ENCODE measurements at regions not wholly inside any gene's neighbourhood (a gene's known extent, or its start where the extent isn't known, plus 50 kb on each side); places are given as distances from the start of the nearest gene placed in this dataset.
"Not testable (repeated sequence)": the region's sequence is repeated elsewhere in the genome, so short reads cannot be mapped to it uniquely, and the experiment has no call there.

- in situ Hi-C loops (cut with MboI), result no loop called here
- no peak for FAIRE-seq
- H3K27ac ChIP-seq (ENCODE audit: control insufficient read depth, insufficient read depth), result no peak overlapping the region
Measured at GRCh38 chr6:91193446-91193845, 606.6 kb upstream of the MAP3K7 start.

GRCh38 chr6:91190041-91190440 lies 603.2 kb upstream of the MAP3K7 start:
- BruUV-seq (replicated peaks); H4K20me1 ChIP-seq (ENCODE audit: control insufficient read depth, insufficient read depth); intact Hi-C loops (cut with micrococcal nuclease; ENCODE audit: unreplicated experiment); H3K36me3 ChIP-seq (ENCODE audit: control insufficient read depth in 2 of 2, insufficient read depth in 2 of 2, low read length in 1 of 2); H3K27ac ChIP-seq (ENCODE audit: control insufficient read depth, insufficient read depth); H3K4me3 ChIP-seq; CTCF ChIA-PET; FAIRE-seq; DNase-seq (ENCODE audit: low read depth, low spot score); ATAC-seq; H3K9me3 ChIP-seq (replicated peaks; ENCODE audit: control insufficient read depth, insufficient read depth, low read length); H2AFZ ChIP-seq (ENCODE audit: control insufficient read depth, low read depth, low read length); H3K4me2 ChIP-seq (ENCODE audit: control insufficient read depth, insufficient read depth); H3K27me3 ChIP-seq (replicated peaks in 1 of 2; ENCODE audit: control insufficient read depth in 2 of 2, insufficient read depth in 2 of 2, low read length in 1 of 2); in situ Hi-C loops (cut with MboI); H3K9ac ChIP-seq (ENCODE audit: control insufficient read depth, insufficient read depth, low read length); H3K4me1 ChIP-seq (ENCODE audit: control insufficient read depth, insufficient read depth, low read length); H3K79me2 ChIP-seq (ENCODE audit: control insufficient read depth, insufficient read depth, low read length): not testable (repeated sequence)
- SMC1A ChIA-PET (ENCODE audit: uncharacterized antibody, unreplicated experiment), result interaction anchor here (0.6 to 1.0 kb wide), 3 partner anchors 14 to 549 kb away, joined by 3 to 4 read pairs (median 3); no protein-coding TSS in a partner anchor
- RAD21 ChIA-PET (ENCODE audit: unreplicated experiment), result interaction anchor here (0.7 kb wide), 1 partner anchor 23 kb away, joined by 3 read pairs; no protein-coding TSS in a partner anchor
- WGBS (ENCODE audit: insufficient coverage, insufficient replicate concordance, low lambda C conversion rate, missing lambda C conversion rate), result 2% methylated on average over 3 of the region's 3 CpGs
- POLR2A ChIA-PET, result interaction anchor here (0.7 kb wide), 1 partner anchor 766 kb away, joined by 5 read pairs; no protein-coding TSS in a partner anchor

More at GRCh38 chr6:91193446-91193845, 606.6 kb upstream of the MAP3K7 start:
- CTCF ChIA-PET, result no interaction called here
- Histone ChIP-seq H3K27me3 (replicated peaks in 1 of 2; ENCODE audit: control insufficient read depth in 2 of 2, insufficient read depth in 2 of 2, low read length in 1 of 2) (no peaks in the 10 kb centered on the region), H3K4me2 (ENCODE audit: control insufficient read depth, insufficient read depth) (no peak overlapping the region), H3K9ac (ENCODE audit: control insufficient read depth, insufficient read depth, low read length) (no peak overlapping the region), H3K79me2 (ENCODE audit: control insufficient read depth, insufficient read depth, low read length) (no peaks in the 10 kb centered on the region), H3K4me3 (no peak overlapping the region), H4K20me1 (ENCODE audit: control insufficient read depth, insufficient read depth) (no peaks in the 10 kb centered on the region), H3K4me1 (ENCODE audit: control insufficient read depth, insufficient read depth, low read length) (no peaks in the 10 kb centered on the region), H3K9me3 (replicated peaks; ENCODE audit: control insufficient read depth, insufficient read depth, low read length) (no peaks in the 10 kb centered on the region), H2AFZ (ENCODE audit: control insufficient read depth, low read depth, low read length) (no peak overlapping the region), H3K36me3 (ENCODE audit: control insufficient read depth in 2 of 2, insufficient read depth in 2 of 2, low read length in 1 of 2) (no peaks in the 10 kb centered on the region)
- no TSS peak for BruUV-seq (replicated peaks)
- intact Hi-C loops (cut with micrococcal nuclease; ENCODE audit: unreplicated experiment), result no loop called here
- DNase-seq (ENCODE audit: low read depth, low spot score), result no peak
- POLR2A ChIA-PET, result interaction anchor here (0.5 kb wide), 1 partner anchor 1177 kb away, joined by 5 read pairs; no protein-coding TSS in a partner anchor
- SMC1A ChIA-PET (ENCODE audit: uncharacterized antibody, unreplicated experiment), result interaction anchor here (0.9 to 1.5 kb wide), 2 partner anchors 14 to 193 kb away, joined by 3 read pairs; no protein-coding TSS in a partner anchor
- no peak for ATAC-seq
- TF ChIP-seq IKZF2 (IDR thresholded peaks at IDR 0.05), result no peak
- TF ChIP-seq ATF7 (IDR thresholded peaks at IDR 0.05; ENCODE audit: low read depth), result no peak
- TF ChIP-seq PAX5 (IDR thresholded peaks at IDR 0.05; ENCODE audit: borderline replicate concordance, low read depth, low read length), result no peak
- TF ChIP-seq IKZF1 (conservative IDR thresholded peaks at IDR 0.05), result no peak
- TF ChIP-seq PRDM15 (CRISPR knock-in tag; IDR thresholded peaks at IDR 0.05), result no peak
- no peak for TF ChIP-seq HDGF (IDR thresholded peaks at IDR 0.05)
- RAD21 ChIA-PET (ENCODE audit: unreplicated experiment), result no interaction called here

Data from GM12878 (cell line).